ENCODE measurements at regions not wholly inside any gene's neighbourhood (a gene's known extent, or its start where the extent isn't known, plus 50 kb on each side); places are given as distances from the start of the nearest gene placed in this dataset.

DNA sequence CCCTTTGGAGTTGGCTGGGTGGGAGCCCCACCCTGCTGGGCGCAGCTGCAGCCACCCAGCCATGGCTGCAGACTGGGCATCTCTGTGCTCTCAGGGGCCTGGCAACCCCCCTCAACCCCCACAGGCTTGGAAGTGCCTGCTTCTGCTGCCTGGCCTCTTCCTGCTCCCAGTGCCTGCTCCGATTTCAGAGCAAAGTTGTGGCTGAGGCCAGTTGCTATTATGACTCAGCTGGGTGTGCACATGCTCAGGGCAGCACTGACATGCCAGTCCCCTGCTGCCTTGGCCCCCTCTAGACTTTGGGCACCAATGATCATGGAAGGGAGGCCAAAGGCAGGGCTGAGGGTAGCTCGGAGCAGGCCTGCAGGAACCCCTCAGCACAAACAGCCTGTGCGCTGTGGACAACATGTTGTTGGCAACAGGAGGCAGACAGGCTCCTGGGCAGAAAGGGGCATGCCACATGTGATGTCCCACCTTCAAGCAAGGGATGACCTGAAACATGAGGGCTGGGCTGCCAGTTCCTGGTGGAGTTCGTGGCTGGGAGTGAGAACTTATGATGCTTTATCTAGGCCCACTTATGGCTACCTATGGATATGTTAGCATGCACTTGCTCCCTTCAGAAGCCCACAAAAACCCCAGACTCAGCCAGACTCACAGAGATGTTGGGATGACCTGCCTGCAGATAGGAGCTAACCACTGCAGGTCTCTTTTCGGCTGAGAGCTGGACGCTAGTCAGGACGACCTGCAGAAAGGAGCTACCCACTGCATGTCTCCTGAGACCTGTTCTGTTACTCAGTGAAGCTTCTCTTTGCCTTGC lies 96.4 kb upstream of the AMOTL1 start:
- no peak overlapping the region for H3K4me3 ChIP-seq (ENCODE audit: low read depth, low read length)
- no peak for DNase-seq (ENCODE audit: low read depth)
- TF ChIP-seq, protein P1, sequence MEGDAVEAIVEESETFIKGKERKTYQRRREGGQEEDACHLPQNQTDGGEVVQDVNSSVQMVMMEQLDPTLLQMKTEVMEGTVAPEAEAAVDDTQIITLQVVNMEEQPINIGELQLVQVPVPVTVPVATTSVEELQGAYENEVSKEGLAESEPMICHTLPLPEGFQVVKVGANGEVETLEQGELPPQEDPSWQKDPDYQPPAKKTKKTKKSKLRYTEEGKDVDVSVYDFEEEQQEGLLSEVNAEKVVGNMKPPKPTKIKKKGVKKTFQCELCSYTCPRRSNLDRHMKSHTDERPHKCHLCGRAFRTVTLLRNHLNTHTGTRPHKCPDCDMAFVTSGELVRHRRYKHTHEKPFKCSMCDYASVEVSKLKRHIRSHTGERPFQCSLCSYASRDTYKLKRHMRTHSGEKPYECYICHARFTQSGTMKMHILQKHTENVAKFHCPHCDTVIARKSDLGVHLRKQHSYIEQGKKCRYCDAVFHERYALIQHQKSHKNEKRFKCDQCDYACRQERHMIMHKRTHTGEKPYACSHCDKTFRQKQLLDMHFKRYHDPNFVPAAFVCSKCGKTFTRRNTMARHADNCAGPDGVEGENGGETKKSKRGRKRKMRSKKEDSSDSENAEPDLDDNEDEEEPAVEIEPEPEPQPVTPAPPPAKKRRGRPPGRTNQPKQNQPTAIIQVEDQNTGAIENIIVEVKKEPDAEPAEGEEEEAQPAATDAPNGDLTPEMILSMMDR (IDR thresholded peaks at IDR 0.05; ENCODE audit: control insufficient read depth, extremely low read depth, insufficient read depth) = no peak

DNA sequence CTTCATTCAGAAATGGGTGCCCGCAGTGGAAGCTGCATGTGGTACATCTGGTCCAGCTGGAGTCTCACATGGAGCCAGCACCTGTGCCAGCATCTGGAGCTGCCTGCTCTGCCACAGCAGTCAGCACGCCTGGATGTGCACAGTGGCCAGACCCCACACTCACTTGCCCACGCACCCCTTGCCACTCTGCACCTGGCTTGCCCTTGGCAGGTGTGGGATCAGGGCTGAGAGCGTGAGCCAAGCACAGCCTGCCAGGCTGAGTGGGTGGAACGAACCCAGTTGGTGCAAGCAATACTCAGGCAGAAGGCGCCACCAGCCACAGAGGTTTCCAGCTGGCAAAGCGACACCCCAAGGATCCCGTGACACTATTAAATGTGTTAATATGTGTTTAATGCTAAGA lies 95.5 kb upstream of the AMOTL1 start:
- TF ChIP-seq, protein P1 (IDR thresholded peaks at IDR 0.05; ENCODE audit: control insufficient read depth, extremely low read depth, insufficient read depth) = no peak
- no peak for DNase-seq (ENCODE audit: low read depth)
- H3K4me3 ChIP-seq (ENCODE audit: low read depth, low read length) = no peak overlapping the region

- TF ChIP-seq, protein P1 (IDR thresholded peaks at IDR 0.05; ENCODE audit: control insufficient read depth, extremely low read depth, insufficient read depth) = no peak
- DNase-seq (ENCODE audit: low read depth) = no peak
- H3K4me3 ChIP-seq (ENCODE audit: low read depth, low read length) = no peak overlapping the region
Measured at GRCh38 chr11:94673386-94673785, 94.8 kb upstream of the AMOTL1 start.

DNA sequence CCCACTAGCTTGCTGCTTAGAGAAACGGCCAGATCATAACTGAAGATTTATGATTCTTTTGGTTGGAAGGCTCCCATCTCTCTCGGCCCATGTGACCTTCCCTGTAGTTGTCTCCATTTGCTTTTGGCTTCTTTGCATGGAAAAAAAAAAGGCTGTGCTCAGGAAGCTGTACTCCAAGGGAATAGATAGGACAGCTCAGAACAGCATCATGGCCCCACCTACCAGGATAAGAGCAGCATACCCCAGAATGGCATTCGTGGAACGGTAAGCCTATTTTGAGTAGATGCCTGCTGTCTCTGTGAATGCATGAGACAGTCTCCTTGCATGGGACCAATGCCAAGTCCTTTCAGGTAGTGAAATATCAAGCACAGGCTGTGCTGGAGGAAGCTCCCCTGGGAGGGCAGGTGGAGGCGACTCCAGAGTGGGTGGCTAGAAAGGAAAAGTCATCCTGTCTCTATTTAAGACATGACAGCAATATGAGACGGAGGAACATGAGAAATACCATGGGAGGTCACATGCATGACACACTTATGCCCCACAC lies 94.1 kb upstream of the AMOTL1 start:
- no peak overlapping the region for H3K4me3 ChIP-seq (ENCODE audit: low read depth, low read length)
- no peak for DNase-seq (ENCODE audit: low read depth)
- TF ChIP-seq, protein P1 (IDR thresholded peaks at IDR 0.05; ENCODE audit: control insufficient read depth, extremely low read depth, insufficient read depth) = no peak

DNA sequence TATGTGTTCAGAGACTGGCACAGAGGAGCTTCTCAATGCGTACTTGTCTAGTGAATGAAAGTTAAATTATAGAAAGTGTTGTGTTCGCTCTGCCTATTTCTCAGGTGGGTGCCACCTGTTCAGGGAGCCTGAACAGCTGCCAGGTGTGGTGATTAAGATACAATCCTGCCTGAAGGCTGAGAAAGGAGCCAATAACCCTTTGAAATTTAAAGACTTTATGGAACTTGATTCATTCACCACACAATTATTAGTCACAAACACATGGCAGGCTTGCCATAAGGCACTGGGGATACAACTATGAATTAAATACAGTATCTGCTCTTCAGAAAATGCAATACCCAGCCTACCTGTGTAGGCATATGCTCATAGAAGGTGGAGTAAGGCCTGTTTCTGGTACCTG lies 92.9 kb upstream of the AMOTL1 start:
- DNase-seq (ENCODE audit: low read depth) = no peak
- TF ChIP-seq, protein P1 (IDR thresholded peaks at IDR 0.05; ENCODE audit: control insufficient read depth, extremely low read depth, insufficient read depth) = no peak
- no peak overlapping the region for H3K4me3 ChIP-seq (ENCODE audit: low read depth, low read length)

DNA sequence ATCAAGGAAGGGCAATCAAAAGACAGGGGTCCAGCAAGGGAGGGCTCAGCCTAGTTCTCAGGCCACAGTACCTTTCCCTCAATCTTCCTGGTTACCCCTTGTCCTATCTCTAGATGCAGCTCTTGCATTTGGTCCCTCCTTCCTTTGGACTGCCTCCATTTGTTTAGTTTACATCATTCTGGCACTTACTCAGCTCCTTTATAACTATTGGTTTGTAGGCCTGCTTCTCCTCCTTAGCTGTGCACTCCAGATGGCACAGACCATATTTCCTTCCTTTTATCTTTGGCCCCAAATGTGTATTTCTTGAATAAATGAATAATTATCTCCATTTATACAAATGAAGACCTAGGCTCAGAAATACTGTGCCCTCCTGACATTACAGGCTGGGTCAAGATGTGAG lies 92.3 kb upstream of the AMOTL1 start:
- TF ChIP-seq, protein P1 (IDR thresholded peaks at IDR 0.05; ENCODE audit: control insufficient read depth, extremely low read depth, insufficient read depth) = no peak
- no peak overlapping the region for H3K4me3 ChIP-seq (ENCODE audit: low read depth, low read length)
- peak; percentile 35 for DNase-seq (ENCODE audit: low read depth)

Measured in LNCaP clone FGC (cell line).